OCI-LY1 (cell line): ENCODE measurements at regions not wholly inside any gene's neighbourhood (a gene's known extent, or its start where the extent isn't known, plus 50 kb on each side); places are given as distances from the start of the nearest gene placed in this dataset.

ENCODE experiments used
- H2AFZ ChIP-seq: fragments of 200-600 bp; sonication (generic), shearing (Covaris generic); 2 replicates; pipeline ENCODE4 v1.6.0; 2014; ENCODE audit warnings: antibody characterized with exemption, mild to moderate bottlenecking, low read length
- H3F3A ChIP-seq: fragments of 200-600 bp; sonication (generic), shearing (Covaris generic); 2 replicates; pipeline ENCODE4 v1.6.0; 2014; ENCODE audit warnings: mild to moderate bottlenecking, antibody characterized with exemption, low read length, moderate library complexity; ENCODE audit not compliant: insufficient read depth
- H3K27ac ChIP-seq: fragments of 200-600 bp; sonication (generic); 2 replicates; pipeline ENCODE4 v1.5.1; 2014; ENCODE audit warnings: low read length, mixed run types, mild to moderate bottlenecking, low read depth; ENCODE audit not compliant: poor library complexity, severe bottlenecking
- H3K27me3 ChIP-seq: fragments of 200-600 bp; sonication (generic); 2 replicates; pipeline ENCODE4 v1.6.0; 2014; ENCODE audit warnings: antibody characterized with exemption, mild to moderate bottlenecking, low read length, moderate library complexity; ENCODE audit not compliant: insufficient read depth
- H3K36me3 ChIP-seq: fragments of 200-600 bp; sonication (generic); 2 replicates; pipeline ENCODE4 v1.6.1; 2014; ENCODE audit warnings: mild to moderate bottlenecking, antibody characterized with exemption, low read length, moderate library complexity, mixed read lengths; ENCODE audit not compliant: insufficient read depth
- H3K4me1 ChIP-seq: fragments of 200-600 bp; sonication (generic); 2 replicates; pipeline ENCODE4 v1.5.1; 2014; ENCODE audit warnings: mild to moderate bottlenecking, low read length, moderate library complexity; ENCODE audit not compliant: insufficient read depth, severe bottlenecking
- H3K4me2 ChIP-seq: fragments of 200-600 bp; sonication (generic), shearing (Covaris generic); 2 replicates; pipeline ENCODE4 v1.6.1; 2014; ENCODE audit warnings: low read length
- H3K4me3 ChIP-seq: fragments of 200-600 bp; sonication (generic); 2 replicates; pipeline ENCODE4 v1.5.1; 2014; ENCODE audit warnings: low read length, low read depth, mild to moderate bottlenecking, mixed read lengths; ENCODE audit not compliant: poor library complexity, severe bottlenecking
- H3K79me2 ChIP-seq: fragments of 200-600 bp; shearing (Covaris generic); 2 replicates; pipeline ENCODE4 v1.6.1; 2016; ENCODE audit warnings: mixed run types, low read length, mixed read lengths; ENCODE audit not compliant: insufficient read depth
- H3K9ac ChIP-seq: fragments of 200-600 bp; sonication (generic), shearing (Covaris generic); 2 replicates; pipeline ENCODE4 v1.6.1; 2014; ENCODE audit warnings: mild to moderate bottlenecking, low read length, mixed read lengths
- H3K9me2 ChIP-seq: fragments of 200-600 bp; sonication (generic), shearing (Covaris generic); 2 replicates; pipeline ENCODE4 v1.6.1; 2014; ENCODE audit warnings: low read depth, mild to moderate bottlenecking, low read length, mixed read lengths
- H3K9me3 ChIP-seq: fragments of 200-600 bp; shearing (Covaris generic); 2 replicates; pipeline ENCODE4 v1.6.1; 2014; ENCODE audit warnings: low read length, mixed read lengths
- H4K20me1 ChIP-seq: fragments of 200-600 bp; sonication (generic), shearing (Covaris generic); 2 replicates; pipeline ENCODE4 v1.6.0; 2016; ENCODE audit warnings: mild to moderate bottlenecking, low read length; ENCODE audit not compliant: insufficient read depth
- CTCF ChIP-seq: fragments of 200-600 bp; sonication (generic), shearing (Covaris generic); IDR thresholded peaks from 2 replicates; pipeline ENCODE4 v1.5.1; 2017; ENCODE audit warnings: mild to moderate bottlenecking, antibody characterized with exemption, low read length, moderate library complexity, mixed read lengths
- EZH2 ChIP-seq: fragments of 200-600 bp; sonication (generic), shearing (Covaris generic); IDR thresholded peaks from 2 replicates; pipeline ENCODE4 v1.8.0; 2017; ENCODE audit warnings: borderline replicate concordance, mixed run types, mild to moderate bottlenecking, antibody characterized with exemption, low read length, moderate library complexity, mixed read lengths

- Histone ChIP-seq H3F3A (no peaks in the 10 kb centered on the region), H3K27ac (no peak overlapping the region), H3K36me3 (no peaks in the 10 kb centered on the region), H3K27me3 (no peaks in the 10 kb centered on the region), H2AFZ (no peak overlapping the region), H3K4me1 (no peaks in the 10 kb centered on the region), H3K9me3 (no peaks in the 10 kb centered on the region), H3K9me2 (no peaks in the 10 kb centered on the region), H3K4me2 (no peak overlapping the region), H3K79me2 (no peaks in the 10 kb centered on the region), H3K4me3 (no peak overlapping the region), H4K20me1 (no peaks in the 10 kb centered on the region), H3K9ac (no peak overlapping the region)
- TF ChIP-seq CTCF, result no peak
- TF ChIP-seq EZH2, result no peak
Measured at GRCh38 chr2:180099308-180099707, 92.2 kb upstream of the CWC22 start.

GRCh38 chr2:180085144-180085543, 78.0 kb upstream of the CWC22 start:
- H3K9ac ChIP-seq, result no peak overlapping the region

GRCh38 chr2:180077295-180077906, 70.3 kb upstream of the CWC22 start:
- H3K4me3 ChIP-seq, result no peak overlapping the region
- no peaks in the 10 kb centered on the region for H3K27me3 ChIP-seq
- no peaks in the 10 kb centered on the region for H4K20me1 ChIP-seq
- no peak for TF ChIP-seq EZH2
- TF ChIP-seq CTCF, result peak; percentile 69
- peaks cover 9% of the 10 kb centered on the region for H3K9me3 ChIP-seq
- no peak overlapping the region for H3K4me2 ChIP-seq
- H3K4me1 ChIP-seq, result no peaks in the 10 kb centered on the region
- no peaks in the 10 kb centered on the region for H3K9me2 ChIP-seq
- H3K36me3 ChIP-seq, result no peaks in the 10 kb centered on the region; the same call in 1 of the 2 replicates
- H3K9ac ChIP-seq, result no peak overlapping the region
- no peaks in the 10 kb centered on the region for H3K79me2 ChIP-seq
- no peak overlapping the region for H3K27ac ChIP-seq
- no peak overlapping the region for H2AFZ ChIP-seq
- no peaks in the 10 kb centered on the region for H3F3A ChIP-seq

More at GRCh38 chr2:180085144-180085543, 78.0 kb upstream of the CWC22 start:
- no peaks in the 10 kb centered on the region for H3K9me2 ChIP-seq
- no peak overlapping the region for H2AFZ ChIP-seq
- H3K4me2 ChIP-seq, result no peak overlapping the region
- no peaks in the 10 kb centered on the region for H3K27me3 ChIP-seq
- no peak overlapping the region for H3K4me3 ChIP-seq
- H3K9me3 ChIP-seq, result peaks cover 9% of the 10 kb centered on the region
- H3K36me3 ChIP-seq, result no peaks in the 10 kb centered on the region; the same call in 1 of the 2 replicates
- H3K4me1 ChIP-seq, result no peaks in the 10 kb centered on the region
- H3K27ac ChIP-seq, result no peak overlapping the region
- no peaks in the 10 kb centered on the region for H3K79me2 ChIP-seq
- no peaks in the 10 kb centered on the region for H3F3A ChIP-seq
- no peaks in the 10 kb centered on the region for H4K20me1 ChIP-seq
- TF ChIP-seq EZH2 (no peak), CTCF (no peak)
